Lung (tissue), 11 donors: ENCODE measurements at regions not wholly inside any gene's neighbourhood (a gene's known extent, or its start where the extent isn't known, plus 50 kb on each side); places are given as distances from the start of the nearest gene placed in this dataset.

Experiments used
- ATAC-seq: fragments of 200-7000 bp; cut with Tn5 transposase; one replicate; pipeline ENCODE4 v1.9.1; 2020; ENCODE audit warnings: moderate number of reproducible peaks; ENCODE audit not compliant: insufficient read depth, low FRiP score
- DNase-seq, 3 donors: peaks; one replicate each; pipeline ENCODE4 v3.0.0-alpha.2; 2013 to 2017
- H3K27ac ChIP-seq, 2 donors: one replicate each; pipeline ENCODE4 v1.5.1; 2013; ENCODE audit warnings: mild to moderate bottlenecking in 2 of 2, moderate library complexity in 2 of 2, control low read depth in 1 of 2, inconsistent platforms in 1 of 2, low read depth in 1 of 2, low read length in 1 of 2
- H3K27me3 ChIP-seq, 3 donors: one replicate each; pipeline ENCODE4 v1.5.1; 2013; ENCODE audit warnings: low read length in 2 of 3; ENCODE audit not compliant: control insufficient read depth in 3 of 3, insufficient read depth in 3 of 3
- H3K36me3 ChIP-seq, 4 donors: one replicate each; pipeline ENCODE4 v1.5.1; 2013; ENCODE audit warnings: low read length in 4 of 4, mild to moderate bottlenecking in 1 of 4, moderate library complexity in 1 of 4; ENCODE audit not compliant: control insufficient read depth in 4 of 4, insufficient read depth in 4 of 4
- H3K4me1 ChIP-seq, 5 donors: one replicate each; pipeline ENCODE4 v1.5.1; 2013; ENCODE audit warnings: low read length in 5 of 5, mild to moderate bottlenecking in 2 of 5, moderate library complexity in 1 of 5; ENCODE audit not compliant: control insufficient read depth in 5 of 5, insufficient read depth in 5 of 5
- H3K4me3 ChIP-seq: one replicate; pipeline ENCODE4 v1.5.1; 2013; ENCODE audit warnings: mild to moderate bottlenecking, control low read depth, moderate library complexity
- H3K9ac ChIP-seq, 2 donors: one replicate each; pipeline ENCODE4 v1.5.1; 2013; ENCODE audit warnings: low read length in 2 of 2, control low read depth in 1 of 2; ENCODE audit not compliant: insufficient read depth in 1 of 2
- H3K9me3 ChIP-seq, 4 donors: one replicate each; pipeline ENCODE4 v1.5.1; 2013; ENCODE audit warnings: low read length in 3 of 4, mild to moderate bottlenecking in 1 of 4, moderate library complexity in 1 of 4; ENCODE audit not compliant: control insufficient read depth in 4 of 4, insufficient read depth in 3 of 4
- WGBS, 2 donors: extraction: QIAGEN DNeasy Blood & Tissue Kit; methylation state at CpG; one replicate each; pipeline ENCODE4 v1.1.7; 2013; 5-methylcytosine and 5-hydroxymethylcytosine counted together
- TF ChIP-seq, protein P1 (sequence below): IDR thresholded peaks from 2 replicates; pipeline ENCODE4 v1.5.1; 2012; ENCODE audit warnings: mild to moderate bottlenecking; ENCODE audit errors: control extremely low read depth, extremely low read depth
- donor health status: control.
- donor health status: control.
- donor health status: Bipolar disorder and iron deficiency.
- donor health status: healthy.
- donor health status: DM: yes; HTN: yes; CAD: no.

DNA sequence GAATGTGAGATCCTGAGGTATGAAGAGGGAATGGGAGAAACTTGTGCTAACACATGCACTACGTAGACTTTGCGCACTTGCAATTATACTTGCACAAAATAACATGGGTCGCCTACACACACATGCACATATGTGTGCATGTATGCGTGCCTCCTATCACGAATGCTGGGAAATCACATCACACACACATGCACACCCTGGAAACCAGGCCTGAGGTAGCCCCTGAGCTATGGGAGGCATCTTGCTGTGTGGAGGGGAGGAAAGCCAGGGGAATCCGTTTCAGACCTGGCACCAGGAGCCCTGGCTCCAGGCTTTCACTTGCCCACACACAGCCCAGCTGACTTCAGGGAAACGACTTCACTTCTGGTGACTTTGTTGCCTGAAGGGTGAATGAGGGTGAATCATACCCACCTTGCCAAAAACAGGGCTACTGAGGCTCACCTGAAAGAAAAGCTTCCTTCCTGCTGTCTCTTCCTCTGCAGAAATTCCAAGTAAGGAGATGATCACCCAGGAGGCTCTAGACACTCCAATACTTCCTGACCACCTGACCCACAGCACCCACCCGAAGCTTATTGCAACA lies 136.0 kb upstream of the NGF start:
- H3K9me3 ChIP-seq, result no peaks in the 10 kb centered on the region
- H3K9ac ChIP-seq, result no peak overlapping the region
- DNase-seq, result no peak
- H3K27ac ChIP-seq, result no peak overlapping the region
- peaks cover 0 to 13% (median 7%) of the 10 kb centered on the region in 3 donors for H3K27me3 ChIP-seq
- no peaks in the 10 kb centered on the region for H3K36me3 ChIP-seq
- no peak for ATAC-seq
- TF ChIP-seq, protein P1, sequence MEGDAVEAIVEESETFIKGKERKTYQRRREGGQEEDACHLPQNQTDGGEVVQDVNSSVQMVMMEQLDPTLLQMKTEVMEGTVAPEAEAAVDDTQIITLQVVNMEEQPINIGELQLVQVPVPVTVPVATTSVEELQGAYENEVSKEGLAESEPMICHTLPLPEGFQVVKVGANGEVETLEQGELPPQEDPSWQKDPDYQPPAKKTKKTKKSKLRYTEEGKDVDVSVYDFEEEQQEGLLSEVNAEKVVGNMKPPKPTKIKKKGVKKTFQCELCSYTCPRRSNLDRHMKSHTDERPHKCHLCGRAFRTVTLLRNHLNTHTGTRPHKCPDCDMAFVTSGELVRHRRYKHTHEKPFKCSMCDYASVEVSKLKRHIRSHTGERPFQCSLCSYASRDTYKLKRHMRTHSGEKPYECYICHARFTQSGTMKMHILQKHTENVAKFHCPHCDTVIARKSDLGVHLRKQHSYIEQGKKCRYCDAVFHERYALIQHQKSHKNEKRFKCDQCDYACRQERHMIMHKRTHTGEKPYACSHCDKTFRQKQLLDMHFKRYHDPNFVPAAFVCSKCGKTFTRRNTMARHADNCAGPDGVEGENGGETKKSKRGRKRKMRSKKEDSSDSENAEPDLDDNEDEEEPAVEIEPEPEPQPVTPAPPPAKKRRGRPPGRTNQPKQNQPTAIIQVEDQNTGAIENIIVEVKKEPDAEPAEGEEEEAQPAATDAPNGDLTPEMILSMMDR, result no peak
- H3K4me3 ChIP-seq, result no peak overlapping the region
- 69 to 71% methylated on average over 8 of the region's 8 CpGs for WGBS, 2 donors
- H3K4me1 ChIP-seq, result no peaks in the 10 kb centered on the region

DNA sequence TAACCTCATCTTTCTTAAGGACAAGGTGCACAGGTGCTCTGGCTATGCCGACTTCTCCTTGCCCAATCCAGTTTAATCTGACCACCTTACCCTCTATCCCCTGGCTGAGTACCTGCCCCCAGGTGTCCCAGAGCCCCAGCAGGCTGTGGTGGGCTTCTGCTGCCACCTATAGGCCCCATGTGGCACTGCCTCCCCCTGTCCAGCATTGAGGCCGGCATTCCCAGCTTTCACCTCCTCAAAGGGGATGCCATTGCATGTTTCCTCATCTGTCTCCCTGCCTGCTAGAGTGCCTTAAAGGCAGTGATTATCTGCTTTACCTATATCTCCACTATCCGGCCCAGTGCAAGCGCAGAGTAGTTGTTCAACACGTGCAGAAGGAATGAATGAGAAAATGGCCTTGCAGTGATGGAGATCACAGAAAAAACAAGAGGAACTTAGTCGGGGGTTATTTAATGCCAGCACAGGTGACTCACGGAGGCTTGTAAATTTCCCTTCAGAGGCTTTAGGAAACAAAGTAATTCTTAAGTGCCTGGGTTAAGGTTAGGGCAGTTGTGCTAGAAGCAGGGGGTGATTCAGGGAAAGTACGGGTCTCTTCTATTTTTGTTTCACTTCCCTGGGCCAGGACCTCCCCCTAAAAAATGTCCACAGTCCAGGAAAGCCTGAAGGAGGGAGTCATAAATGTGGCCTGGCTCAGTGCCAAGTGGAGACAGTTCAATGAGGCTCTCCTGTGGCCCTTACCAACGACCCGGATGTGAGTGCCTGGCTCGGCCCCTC lies 131.8 kb upstream of the NGF start:
- H3K9me3 ChIP-seq, result no peaks in the 10 kb centered on the region
- TF ChIP-seq, protein P1, result peak; percentile 56
- WGBS, 2 donors, result 20 to 25% methylated on average over 11 of the region's 11 CpGs

DNA sequence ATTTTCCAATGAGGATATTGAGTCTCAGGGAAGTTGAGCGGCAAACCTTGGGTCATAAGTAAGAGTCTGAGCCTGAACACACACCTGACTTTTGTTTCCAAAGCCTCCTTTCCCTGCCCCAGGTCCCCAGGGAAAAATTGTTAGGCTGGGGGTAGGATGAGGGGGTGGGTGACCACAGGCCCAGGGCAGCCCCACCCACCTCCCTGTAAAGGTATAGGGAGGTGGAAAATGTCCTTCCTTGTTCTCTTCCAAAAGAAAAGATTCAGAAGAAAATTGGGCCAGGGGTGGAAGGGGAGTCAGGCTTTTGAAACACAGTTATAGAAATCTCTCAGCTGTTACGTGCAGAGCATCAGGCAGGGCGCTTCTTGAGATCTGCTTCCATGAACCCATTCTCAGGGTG lies 129.7 kb upstream of the NGF start:
- TF ChIP-seq, protein P1, result no peak
- no peaks in the 10 kb centered on the region for H3K4me1 ChIP-seq
- H3K9me3 ChIP-seq, result no peaks in the 10 kb centered on the region
- WGBS, 2 donors, result 93 to 99% methylated on average over 3 of the region's 3 CpGs
- H3K27me3 ChIP-seq, result no peaks in the 10 kb centered on the region
- ATAC-seq, result no peak
- no peak overlapping the region for H3K27ac ChIP-seq
- no peak overlapping the region for H3K9ac ChIP-seq
- no peak for DNase-seq
- no peak overlapping the region for H3K4me3 ChIP-seq
- no peaks in the 10 kb centered on the region for H3K36me3 ChIP-seq

More for the DNA sequence above, 131.8 kb upstream of the NGF start:
- no peak overlapping the region for H3K9ac ChIP-seq
- H3K4me1 ChIP-seq, result no peaks in the 10 kb centered on the region
- peaks cover 0 to 8% (median under 1%) of the 10 kb centered on the region in 3 donors for H3K27me3 ChIP-seq
- ATAC-seq (peak; percentile 66), DNase-seq (peak in 2 of 3 donors; percentile 21 to 37)
- H3K4me3 ChIP-seq, result no peak overlapping the region
- no peak overlapping the region for H3K27ac ChIP-seq
- H3K36me3 ChIP-seq, result no peaks in the 10 kb centered on the region
